Caki2 (cell line): ENCODE measurements at regions not wholly inside any gene's neighbourhood (a gene's known extent, or its start where the extent isn't known, plus 50 kb on each side); places are given as distances from the start of the nearest gene placed in this dataset.

Experiments used
- DNase-seq: peaks from one replicate; pipeline ENCODE4 v3.0.0-alpha.2; 2015; ENCODE audit warnings: low read depth
- in situ Hi-C: cut with HindIII; loops from 2 replicates; pipeline ENCODE4 v1.10.0; 2016; ENCODE audit warnings: low sequenced_read_pairs, low pct_unique_long_range_greater_than_20kb, mixed read lengths

DNA sequence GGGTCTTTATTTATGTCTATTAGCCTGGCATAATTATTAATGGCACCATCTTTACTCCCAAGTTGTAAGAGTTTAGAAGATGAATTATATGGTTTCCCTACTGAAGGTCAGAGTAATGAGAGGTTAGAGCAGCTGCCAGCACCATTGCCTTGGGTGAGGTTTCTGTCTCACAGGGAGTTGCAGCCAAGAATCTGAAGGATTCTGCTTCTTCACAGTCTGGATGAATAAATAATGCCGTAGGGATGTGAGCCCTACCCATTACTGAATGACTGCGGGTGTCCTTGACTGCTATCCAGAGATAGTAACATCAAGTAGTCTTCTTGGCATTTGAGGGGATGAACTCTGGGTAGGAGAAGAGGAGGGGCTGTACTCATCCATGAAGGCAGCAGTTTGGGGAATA lies 52.8 kb upstream of the SMIM36 start:
- no peak for DNase-seq
- in situ Hi-C loops = no loop called here

DNA sequence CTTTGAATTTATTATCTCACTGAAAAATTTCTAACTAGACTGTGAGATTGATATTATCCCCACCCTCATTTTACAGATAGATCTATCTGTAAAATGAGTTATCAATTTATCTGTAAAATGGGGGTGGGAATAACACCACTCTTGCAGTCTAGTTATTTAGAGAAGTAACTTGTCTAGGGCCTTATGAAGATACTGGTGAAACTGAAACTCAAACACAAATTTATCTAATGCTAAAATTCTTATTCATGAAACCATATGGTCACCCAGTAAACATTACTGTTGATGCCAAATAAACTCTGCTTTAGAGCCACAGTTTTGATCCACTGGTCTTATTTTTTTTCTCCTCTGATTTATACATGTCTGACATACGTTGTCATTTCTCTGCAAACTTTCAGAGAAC lies 52.1 kb upstream of the SMIM36 start:
- in situ Hi-C loops = no loop called here
- no peak for DNase-seq

DNA sequence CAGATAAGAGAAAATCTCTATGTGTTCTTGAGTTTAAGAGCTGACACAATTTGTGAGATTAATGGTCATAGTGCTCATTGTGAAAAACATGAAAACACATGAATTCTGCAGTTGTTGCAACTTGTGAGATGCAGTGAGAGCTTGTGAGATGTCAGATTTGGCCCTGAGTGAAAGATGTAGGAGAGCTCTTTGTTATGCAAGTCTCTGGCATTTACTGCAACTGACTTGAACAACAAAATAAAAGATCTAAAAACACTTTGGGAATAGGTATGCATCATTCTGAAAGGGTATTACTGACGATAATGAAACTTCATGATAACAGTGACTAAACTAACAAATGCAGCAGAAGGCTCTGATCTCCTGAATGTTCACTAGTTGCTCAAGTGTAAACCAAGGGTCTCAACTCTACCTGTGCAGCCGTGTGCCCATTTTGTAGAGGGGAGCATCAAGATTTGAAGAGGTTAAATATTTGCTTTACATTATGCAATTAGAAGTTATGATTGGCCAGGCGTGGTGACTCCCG lies 50.8 kb upstream of the SMIM36 start:
- no peak for DNase-seq
- in situ Hi-C loops = no loop called here

DNA sequence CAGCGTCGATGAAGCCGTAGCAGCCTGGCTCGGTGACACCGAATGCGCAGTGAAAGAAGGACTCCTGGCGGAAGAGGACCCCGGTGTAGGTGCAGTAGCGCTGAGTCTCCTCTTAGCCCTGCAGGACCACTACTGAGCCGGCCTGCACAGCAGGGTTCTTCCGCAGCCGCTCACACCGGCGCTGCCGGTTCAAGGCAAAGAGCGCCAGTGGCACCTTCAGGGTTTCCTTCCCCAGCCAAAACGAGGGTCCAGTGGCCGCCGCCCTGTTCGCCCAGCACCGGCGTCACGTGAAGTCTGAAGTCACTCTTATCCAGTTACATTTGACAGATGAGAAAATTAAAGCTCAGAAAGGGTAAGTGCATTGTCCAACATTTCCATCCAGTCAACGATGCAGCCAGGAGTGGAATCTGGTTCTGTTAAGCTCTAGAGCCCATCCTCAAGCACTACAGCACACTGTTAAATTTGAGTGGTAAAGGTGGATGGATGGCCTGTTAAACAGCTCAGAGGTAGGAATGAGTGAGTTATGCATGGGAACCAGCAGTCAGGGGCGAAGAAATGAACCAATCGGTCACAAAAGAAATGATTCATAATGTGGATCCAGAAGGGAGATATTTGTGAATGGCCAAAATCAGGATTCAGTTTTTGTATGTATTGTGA lies 50.2 kb upstream of the SMIM36 start:
- no peak for DNase-seq
- in situ Hi-C loops = no loop called here
